ENCODE measurements at regions not wholly inside any gene's neighbourhood (a gene's known extent, or its start where the extent isn't known, plus 50 kb on each side); places are given as distances from the start of the nearest gene placed in this dataset.

- Histone ChIP-seq H3K27me3 (ENCODE audit: insufficient read depth, low read length) (no peaks in the 10 kb centered on the region), H4K20me1 (ENCODE audit: insufficient read depth, low read length) (no peaks in the 10 kb centered on the region), H3K36me3 (ENCODE audit: insufficient read depth, low read length) (no peaks in the 10 kb centered on the region), H3K4me1 (ENCODE audit: insufficient read depth, low read length) (no peaks in the 10 kb centered on the region), H3K4me3 (ENCODE audit: insufficient read depth, low read length) (no peak overlapping the region), H3K4me2 (ENCODE audit: insufficient read depth, low read length) (no peak overlapping the region), H3K27ac (ENCODE audit: low read depth, low read length) (no peak overlapping the region), H2AFZ (ENCODE audit: low read length) (peak overlapping the region; percentile 2), H3K9me3 (ENCODE audit: low read depth, low read length) (no peaks in the 10 kb centered on the region), H3K79me2 (ENCODE audit: insufficient read depth, low read length) (no peaks in the 10 kb centered on the region)
- no peak for TF ChIP-seq CTCF (IDR thresholded peaks at IDR 0.05; ENCODE audit: extremely low read depth, low read depth, low read length)
- no peak for DNase-seq (ENCODE audit: insufficient read length, low spot score, missing footprints)
Measured at GRCh38 chr4:125084608-125085007, 230.1 kb upstream of the FAT4 start.

- no peak overlapping the region for H3K4me2 ChIP-seq (ENCODE audit: insufficient read depth, low read length)
- H2AFZ ChIP-seq (ENCODE audit: low read length) = no peak overlapping the region
- no peaks in the 10 kb centered on the region for H4K20me1 ChIP-seq (ENCODE audit: insufficient read depth, low read length)
- no peak for TF ChIP-seq CTCF (IDR thresholded peaks at IDR 0.05; ENCODE audit: extremely low read depth, low read depth, low read length)
- no peaks in the 10 kb centered on the region for H3K36me3 ChIP-seq (ENCODE audit: insufficient read depth, low read length)
- H3K9me3 ChIP-seq (ENCODE audit: low read depth, low read length) = no peaks in the 10 kb centered on the region
- no peak overlapping the region for H3K4me3 ChIP-seq (ENCODE audit: insufficient read depth, low read length)
- no peaks in the 10 kb centered on the region for H3K79me2 ChIP-seq (ENCODE audit: insufficient read depth, low read length)
- no peak overlapping the region for H3K27ac ChIP-seq (ENCODE audit: low read depth, low read length)
- H3K27me3 ChIP-seq (ENCODE audit: insufficient read depth, low read length) = no peaks in the 10 kb centered on the region
- DNase-seq (ENCODE audit: insufficient read length, low spot score, missing footprints) = no peak
- H3K4me1 ChIP-seq (ENCODE audit: insufficient read depth, low read length) = no peaks in the 10 kb centered on the region
Measured at GRCh38 chr4:125082729-125083417, 231.9 kb upstream of the FAT4 start.

GRCh38 chr4:125072269-125072668 is 242.5 kb upstream of the FAT4 start:
- H4K20me1 ChIP-seq (ENCODE audit: insufficient read depth, low read length) = no peaks in the 10 kb centered on the region
- H3K9me3 ChIP-seq (ENCODE audit: low read depth, low read length) = no peaks in the 10 kb centered on the region
- no peaks in the 10 kb centered on the region for H3K4me1 ChIP-seq (ENCODE audit: insufficient read depth, low read length)
- DNase-seq (ENCODE audit: insufficient read length, low spot score, missing footprints) = no peak
- H2AFZ ChIP-seq (ENCODE audit: low read length) = no peak overlapping the region
- H3K4me3 ChIP-seq (ENCODE audit: insufficient read depth, low read length) = no peak overlapping the region
- H3K4me2 ChIP-seq (ENCODE audit: insufficient read depth, low read length) = no peak overlapping the region
- H3K27ac ChIP-seq (ENCODE audit: low read depth, low read length) = no peak overlapping the region
- no peaks in the 10 kb centered on the region for H3K79me2 ChIP-seq (ENCODE audit: insufficient read depth, low read length)
- no peak for TF ChIP-seq CTCF (IDR thresholded peaks at IDR 0.05; ENCODE audit: extremely low read depth, low read depth, low read length)
- no peaks in the 10 kb centered on the region for H3K27me3 ChIP-seq (ENCODE audit: insufficient read depth, low read length)
- H3K36me3 ChIP-seq (ENCODE audit: insufficient read depth, low read length) = no peaks in the 10 kb centered on the region

GRCh38 chr4:125070861-125071260 is 243.9 kb upstream of the FAT4 start:
- Histone ChIP-seq H3K4me2 (ENCODE audit: insufficient read depth, low read length) (no peak overlapping the region), H3K4me1 (ENCODE audit: insufficient read depth, low read length) (no peaks in the 10 kb centered on the region), H3K27me3 (ENCODE audit: insufficient read depth, low read length) (no peaks in the 10 kb centered on the region), H3K4me3 (ENCODE audit: insufficient read depth, low read length) (no peak overlapping the region), H3K27ac (ENCODE audit: low read depth, low read length) (no peak overlapping the region), H3K36me3 (ENCODE audit: insufficient read depth, low read length) (no peaks in the 10 kb centered on the region), H2AFZ (ENCODE audit: low read length) (no peak overlapping the region), H3K9me3 (ENCODE audit: low read depth, low read length) (no peaks in the 10 kb centered on the region), H3K79me2 (ENCODE audit: insufficient read depth, low read length) (no peaks in the 10 kb centered on the region), H4K20me1 (ENCODE audit: insufficient read depth, low read length) (no peaks in the 10 kb centered on the region)
- no peak for TF ChIP-seq CTCF (IDR thresholded peaks at IDR 0.05; ENCODE audit: extremely low read depth, low read depth, low read length)
- DNase-seq (ENCODE audit: insufficient read length, low spot score, missing footprints) = no peak
